GM18868 (cell line): ENCODE measurements at regions not wholly inside any gene's neighbourhood (a gene's known extent, or its start where the extent isn't known, plus 50 kb on each side); places are given as distances from the start of the nearest gene placed in this dataset.

ENCODE experiments used
- ATAC-seq: cut with Tn5 transposase; IDR thresholded peaks from one replicate; pipeline ENCODE4 v1.9.1; 2021; ENCODE audit warnings: mild to moderate bottlenecking, moderate library complexity; ENCODE audit not compliant: unreplicated experiment

- ATAC-seq = no peak
Observed at GRCh38 chr10:90378524-90379076, 479.2 kb downstream of the HTR7 start.

GRCh38 chr10:90381468-90381867 is 476.4 kb downstream of the HTR7 start:
- no peak for ATAC-seq

GRCh38 chr10:90389876-90390275 is 468.0 kb downstream of the HTR7 start:
- ATAC-seq = no peak

GRCh38 chr10:90394311-90394710 is 463.5 kb downstream of the HTR7 start:
- ATAC-seq = no peak

GRCh38 chr10:90396721-90397120 is 461.1 kb downstream of the HTR7 start:
- ATAC-seq = no peak

GRCh38 chr10:90398566-90398965 is 459.3 kb downstream of the HTR7 start:
- no peak for ATAC-seq

- ATAC-seq = no peak
Observed at GRCh38 chr10:90399782-90400181, 458.1 kb downstream of the HTR7 start.

GRCh38 chr10:90403211-90404000 is 454.4 kb downstream of the HTR7 start:
- ATAC-seq = no peak

GRCh38 chr10:90407131-90407530 is 450.7 kb downstream of the HTR7 start:
- no peak for ATAC-seq

- ATAC-seq = no peak
Observed at GRCh38 chr10:90407851-90408250, 450.0 kb downstream of the HTR7 start.

GRCh38 chr10:90412582-90412981 is 445.3 kb downstream of the HTR7 start:
- no peak for ATAC-seq

- no peak for ATAC-seq
Observed at GRCh38 chr10:90413196-90413595, 444.6 kb downstream of the HTR7 start.

- no peak for ATAC-seq
Observed at GRCh38 chr10:90414926-90415325, 442.9 kb downstream of the HTR7 start.

GRCh38 chr10:90417029-90417428 is 440.8 kb downstream of the HTR7 start:
- no peak for ATAC-seq

GRCh38 chr10:90417476-90418210 is 440.2 kb downstream of the HTR7 start:
- ATAC-seq = no peak

GRCh38 chr10:90418869-90419652 is 438.8 kb downstream of the HTR7 start:
- ATAC-seq = no peak

- ATAC-seq = peak; percentile 81
Observed at GRCh38 chr10:90420637-90421318, 437.1 kb downstream of the HTR7 start.

GRCh38 chr10:90421874-90422273 is 436.0 kb downstream of the HTR7 start:
- no peak for ATAC-seq

GRCh38 chr10:90424730-90425129 is 433.1 kb downstream of the HTR7 start:
- ATAC-seq = no peak

- no peak for ATAC-seq
Observed at GRCh38 chr10:90430186-90430585, 427.7 kb downstream of the HTR7 start.

GRCh38 chr10:90432866-90433265 is 425.0 kb downstream of the HTR7 start:
- no peak for ATAC-seq
